ENCODE measurements at regions not wholly inside any gene's neighbourhood (a gene's known extent, or its start where the extent isn't known, plus 50 kb on each side); places are given as distances from the start of the nearest gene placed in this dataset.

DNA sequence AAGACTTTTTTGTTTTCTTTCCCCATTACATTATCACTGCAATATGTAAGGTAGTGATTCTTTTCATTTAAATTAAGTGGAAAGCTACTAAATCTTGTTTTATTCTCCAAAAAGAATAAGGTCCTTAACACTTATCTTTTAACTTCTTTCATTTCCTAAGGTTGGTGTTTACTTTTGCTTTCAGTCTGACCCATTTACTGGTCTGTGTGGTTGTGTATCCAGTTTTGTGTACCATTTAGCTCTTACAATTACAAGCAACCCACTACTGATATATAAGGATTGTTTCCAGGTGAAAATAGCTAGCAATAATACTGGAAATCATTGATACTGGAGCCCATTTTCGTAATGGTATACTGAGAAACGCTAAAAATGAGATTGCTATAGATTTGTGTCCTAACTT, 123.1 kb upstream of the CXorf66 start:
- Histone ChIP-seq H4K20me1 (replicated peaks; ENCODE audit: control insufficient read depth, insufficient read depth, low read length) (no peaks in the 10 kb centered on the region), H3K9me3 (replicated peaks; ENCODE audit: control insufficient read depth, insufficient read depth, low read depth, low read length) (no peaks in the 10 kb centered on the region), H3K27ac (ENCODE audit: extremely low read depth, low read depth, low read length) (no peak overlapping the region), H3K9ac (ENCODE audit: insufficient read depth in 1 of 2, low read depth in 2 of 2, low read length in 2 of 2) (no peak overlapping the region), H3K9me1 (ENCODE audit: control insufficient read depth, insufficient read depth, low read length) (no peaks in the 10 kb centered on the region), H3K36me3 (ENCODE audit: control insufficient read depth, insufficient read depth, low read length) (no peaks in the 10 kb centered on the region), H3K4me2 (ENCODE audit: insufficient read depth, low read length) (no peak overlapping the region), H2AFZ (ENCODE audit: low read depth, low read length) (no peak overlapping the region), H3K79me2 (ENCODE audit: control insufficient read depth, insufficient read depth, low read length) (no peaks in the 10 kb centered on the region), H3K27me3 (ENCODE audit: control insufficient read depth in 2 of 2, insufficient read depth in 2 of 2, low read length in 2 of 2) (peaks cover 3 to 13% of the 10 kb centered on the region in 2 experiments; a peak in 4 of 5 replicates), H3K4me1 (replicated peaks in 1 of 2; ENCODE audit: control insufficient read depth in 2 of 2, insufficient read depth in 2 of 2, low read length in 2 of 2) (peaks cover 0 to 11% of the 10 kb centered on the region in 2 experiments; a peak in 2 of 5 replicates), H3K4me3 (no peak overlapping the region)
- in situ Hi-C loops (cut with MboI): no loop called here
- FAIRE-seq (no peak), DNase-seq (ENCODE audit: extremely low read depth in 1 of 4, low spot score in 3 of 4) (no peak), ATAC-seq (no peak)
- intact Hi-C loops (cut with micrococcal nuclease): no loop called here
- TF ChIP-seq SMARCC2 (IDR thresholded peaks at IDR 0.05; ENCODE audit: low read depth): no peak
- TF ChIP-seq, protein P1, sequence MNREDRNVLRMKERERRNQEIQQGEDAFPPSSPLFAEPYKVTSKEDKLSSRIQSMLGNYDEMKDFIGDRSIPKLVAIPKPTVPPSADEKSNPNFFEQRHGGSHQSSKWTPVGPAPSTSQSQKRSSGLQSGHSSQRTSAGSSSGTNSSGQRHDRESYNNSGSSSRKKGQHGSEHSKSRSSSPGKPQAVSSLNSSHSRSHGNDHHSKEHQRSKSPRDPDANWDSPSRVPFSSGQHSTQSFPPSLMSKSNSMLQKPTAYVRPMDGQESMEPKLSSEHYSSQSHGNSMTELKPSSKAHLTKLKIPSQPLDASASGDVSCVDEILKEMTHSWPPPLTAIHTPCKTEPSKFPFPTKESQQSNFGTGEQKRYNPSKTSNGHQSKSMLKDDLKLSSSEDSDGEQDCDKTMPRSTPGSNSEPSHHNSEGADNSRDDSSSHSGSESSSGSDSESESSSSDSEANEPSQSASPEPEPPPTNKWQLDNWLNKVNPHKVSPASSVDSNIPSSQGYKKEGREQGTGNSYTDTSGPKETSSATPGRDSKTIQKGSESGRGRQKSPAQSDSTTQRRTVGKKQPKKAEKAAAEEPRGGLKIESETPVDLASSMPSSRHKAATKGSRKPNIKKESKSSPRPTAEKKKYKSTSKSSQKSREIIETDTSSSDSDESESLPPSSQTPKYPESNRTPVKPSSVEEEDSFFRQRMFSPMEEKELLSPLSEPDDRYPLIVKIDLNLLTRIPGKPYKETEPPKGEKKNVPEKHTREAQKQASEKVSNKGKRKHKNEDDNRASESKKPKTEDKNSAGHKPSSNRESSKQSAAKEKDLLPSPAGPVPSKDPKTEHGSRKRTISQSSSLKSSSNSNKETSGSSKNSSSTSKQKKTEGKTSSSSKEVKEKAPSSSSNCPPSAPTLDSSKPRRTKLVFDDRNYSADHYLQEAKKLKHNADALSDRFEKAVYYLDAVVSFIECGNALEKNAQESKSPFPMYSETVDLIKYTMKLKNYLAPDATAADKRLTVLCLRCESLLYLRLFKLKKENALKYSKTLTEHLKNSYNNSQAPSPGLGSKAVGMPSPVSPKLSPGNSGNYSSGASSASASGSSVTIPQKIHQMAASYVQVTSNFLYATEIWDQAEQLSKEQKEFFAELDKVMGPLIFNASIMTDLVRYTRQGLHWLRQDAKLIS (CRISPR knock-in tag; IDR thresholded peaks at IDR 0.05): no peak
- TF ChIP-seq CREBBP (IDR thresholded peaks at IDR 0.05; ENCODE audit: low read depth, low read length): no peak
- TF ChIP-seq ZNF12 (CRISPR knock-in tag; IDR thresholded peaks at IDR 0.05): no peak
- TF ChIP-seq RAD21 (CRISPR knock-in tag; conservative IDR thresholded peaks at IDR 0.05 in 1 of 2, IDR thresholded peaks at IDR 0.05 in 1 of 2): no peak
- TF ChIP-seq, protein P2, sequence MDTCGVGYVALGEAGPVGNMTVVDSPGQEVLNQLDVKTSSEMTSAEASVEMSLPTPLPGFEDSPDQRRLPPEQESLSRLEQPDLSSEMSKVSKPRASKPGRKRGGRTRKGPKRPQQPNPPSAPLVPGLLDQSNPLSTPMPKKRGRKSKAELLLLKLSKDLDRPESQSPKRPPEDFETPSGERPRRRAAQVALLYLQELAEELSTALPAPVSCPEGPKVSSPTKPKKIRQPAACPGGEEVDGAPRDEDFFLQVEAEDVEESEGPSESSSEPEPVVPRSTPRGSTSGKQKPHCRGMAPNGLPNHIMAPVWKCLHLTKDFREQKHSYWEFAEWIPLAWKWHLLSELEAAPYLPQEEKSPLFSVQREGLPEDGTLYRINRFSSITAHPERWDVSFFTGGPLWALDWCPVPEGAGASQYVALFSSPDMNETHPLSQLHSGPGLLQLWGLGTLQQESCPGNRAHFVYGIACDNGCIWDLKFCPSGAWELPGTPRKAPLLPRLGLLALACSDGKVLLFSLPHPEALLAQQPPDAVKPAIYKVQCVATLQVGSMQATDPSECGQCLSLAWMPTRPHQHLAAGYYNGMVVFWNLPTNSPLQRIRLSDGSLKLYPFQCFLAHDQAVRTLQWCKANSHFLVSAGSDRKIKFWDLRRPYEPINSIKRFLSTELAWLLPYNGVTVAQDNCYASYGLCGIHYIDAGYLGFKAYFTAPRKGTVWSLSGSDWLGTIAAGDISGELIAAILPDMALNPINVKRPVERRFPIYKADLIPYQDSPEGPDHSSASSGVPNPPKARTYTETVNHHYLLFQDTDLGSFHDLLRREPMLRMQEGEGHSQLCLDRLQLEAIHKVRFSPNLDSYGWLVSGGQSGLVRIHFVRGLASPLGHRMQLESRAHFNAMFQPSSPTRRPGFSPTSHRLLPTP (IDR thresholded peaks at IDR 0.05; ENCODE audit: borderline replicate concordance, extremely low read depth, insufficient read length): no peak
- no peak for TF ChIP-seq MED1 (CRISPR knock-in tag; IDR thresholded peaks at IDR 0.05; ENCODE audit: borderline replicate concordance)
- no peak for TF ChIP-seq POLR2G (IDR thresholded peaks at IDR 0.05; ENCODE audit: low read depth, low read length)
- TF ChIP-seq, protein P3, sequence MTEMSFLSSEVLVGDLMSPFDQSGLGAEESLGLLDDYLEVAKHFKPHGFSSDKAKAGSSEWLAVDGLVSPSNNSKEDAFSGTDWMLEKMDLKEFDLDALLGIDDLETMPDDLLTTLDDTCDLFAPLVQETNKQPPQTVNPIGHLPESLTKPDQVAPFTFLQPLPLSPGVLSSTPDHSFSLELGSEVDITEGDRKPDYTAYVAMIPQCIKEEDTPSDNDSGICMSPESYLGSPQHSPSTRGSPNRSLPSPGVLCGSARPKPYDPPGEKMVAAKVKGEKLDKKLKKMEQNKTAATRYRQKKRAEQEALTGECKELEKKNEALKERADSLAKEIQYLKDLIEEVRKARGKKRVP (CRISPR knock-in tag; IDR thresholded peaks at IDR 0.05): no peak
- no peak for TF ChIP-seq ZNF143 (CRISPR knock-in tag; IDR thresholded peaks at IDR 0.05)
- TF ChIP-seq CBX5 (IDR thresholded peaks at IDR 0.05; ENCODE audit: borderline replicate concordance, low read depth): no peak
- TF ChIP-seq, protein P4, sequence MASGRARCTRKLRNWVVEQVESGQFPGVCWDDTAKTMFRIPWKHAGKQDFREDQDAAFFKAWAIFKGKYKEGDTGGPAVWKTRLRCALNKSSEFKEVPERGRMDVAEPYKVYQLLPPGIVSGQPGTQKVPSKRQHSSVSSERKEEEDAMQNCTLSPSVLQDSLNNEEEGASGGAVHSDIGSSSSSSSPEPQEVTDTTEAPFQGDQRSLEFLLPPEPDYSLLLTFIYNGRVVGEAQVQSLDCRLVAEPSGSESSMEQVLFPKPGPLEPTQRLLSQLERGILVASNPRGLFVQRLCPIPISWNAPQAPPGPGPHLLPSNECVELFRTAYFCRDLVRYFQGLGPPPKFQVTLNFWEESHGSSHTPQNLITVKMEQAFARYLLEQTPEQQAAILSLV (tag; IDR thresholded peaks at IDR 0.05): no peak
- TF ChIP-seq MEF2D (tag; conservative IDR thresholded peaks at IDR 0.05; ENCODE audit: low read depth): no peak
- ChIA-PET CTCF (ENCODE audit: low intra/inter-chr PET ratio) (no interaction called here), POLR2A (interaction anchor here (0.6 kb wide), 1 partner anchor 341 kb away, joined by 3 read pairs; no protein-coding TSS in a partner anchor)
- WGBS (ENCODE audit: insufficient coverage, low coverage, missing lambda C conversion rate): 4% methylated on average over 2 of the region's 2 CpGs
- BruUV-seq (replicated peaks): no TSS peak
